GM18861 (cell line): ENCODE measurements at regions not wholly inside any gene's neighbourhood (a gene's known extent, or its start where the extent isn't known, plus 50 kb on each side); places are given as distances from the start of the nearest gene placed in this dataset.

ENCODE experiments used
- ATAC-seq: cut with Tn5 transposase; IDR thresholded peaks from one replicate; pipeline ENCODE4 v1.9.1; 2021; ENCODE audit not compliant: unreplicated experiment

DNA sequence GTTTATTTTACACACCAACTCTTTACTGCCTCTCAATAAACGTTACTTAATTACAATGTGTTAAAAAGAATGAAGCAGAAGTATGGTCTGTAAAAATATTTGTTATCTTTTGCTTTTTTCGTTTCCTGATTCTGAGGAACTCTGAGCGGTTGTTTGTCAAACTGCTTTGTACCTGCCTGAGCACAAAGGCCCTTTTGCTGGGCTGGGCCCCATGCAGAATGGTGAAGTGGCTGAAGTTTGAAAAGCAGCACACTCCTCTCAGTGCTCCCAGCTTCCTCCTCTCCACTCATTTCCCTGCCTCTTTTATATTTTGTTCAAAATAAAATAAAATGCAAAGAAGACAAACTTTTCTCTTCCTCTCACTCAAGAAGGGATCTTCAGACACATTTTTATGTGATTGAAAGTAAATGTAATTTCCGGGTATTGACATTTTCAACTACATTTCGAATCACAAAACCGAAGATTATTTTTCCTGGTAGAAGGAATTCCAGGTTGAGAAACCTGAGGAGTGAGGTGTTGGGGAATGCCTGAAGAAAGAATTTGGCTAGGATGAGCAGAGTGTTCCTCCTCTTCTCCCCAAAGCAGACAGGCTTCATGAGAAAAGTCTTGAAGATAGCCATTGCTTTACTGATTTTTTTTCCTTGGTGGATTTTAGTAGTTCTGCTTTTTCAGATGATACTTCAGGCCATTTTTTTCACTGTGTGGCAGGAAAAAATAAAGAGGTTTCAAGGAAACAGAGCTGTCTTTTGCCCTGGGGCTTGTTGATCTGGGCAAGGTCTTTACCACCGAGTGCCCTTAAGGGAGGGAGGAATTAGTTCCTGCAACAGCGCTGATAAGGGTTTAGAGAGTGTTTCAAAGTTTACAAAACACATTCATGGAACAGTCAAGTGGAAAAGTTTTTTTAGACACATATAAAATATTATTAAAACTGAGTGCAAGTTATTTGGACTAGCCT lies 229.8 kb downstream of the NFKBIZ start:
- no peak for ATAC-seq

DNA sequence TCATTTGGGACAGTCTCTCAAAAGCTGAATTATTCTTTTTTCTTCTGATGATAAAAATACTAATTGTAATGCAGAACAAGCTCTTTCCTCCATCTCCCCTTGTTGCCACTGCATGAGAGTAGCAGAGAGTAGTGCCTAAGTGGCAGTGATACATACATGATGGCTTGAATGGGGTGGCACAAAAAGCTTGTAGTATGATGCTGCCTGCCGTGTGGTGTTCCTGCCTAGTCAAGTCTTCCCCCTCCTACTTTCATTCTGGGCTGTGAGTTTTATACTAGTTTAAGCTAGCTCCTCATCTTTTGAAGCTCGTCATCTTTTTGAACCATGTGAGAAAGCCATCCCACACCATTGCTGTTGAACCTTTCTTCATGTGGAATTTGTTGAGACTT lies 230.5 kb downstream of the NFKBIZ start:
- no peak for ATAC-seq

GRCh38 chr3:102081572-102082289 lies 232.4 kb downstream of the NFKBIZ start:
- no peak for ATAC-seq

- no peak for ATAC-seq
These were observed 234.2 kb downstream of the NFKBIZ start for GRCh38 chr3:102083473-102083872.

DNA sequence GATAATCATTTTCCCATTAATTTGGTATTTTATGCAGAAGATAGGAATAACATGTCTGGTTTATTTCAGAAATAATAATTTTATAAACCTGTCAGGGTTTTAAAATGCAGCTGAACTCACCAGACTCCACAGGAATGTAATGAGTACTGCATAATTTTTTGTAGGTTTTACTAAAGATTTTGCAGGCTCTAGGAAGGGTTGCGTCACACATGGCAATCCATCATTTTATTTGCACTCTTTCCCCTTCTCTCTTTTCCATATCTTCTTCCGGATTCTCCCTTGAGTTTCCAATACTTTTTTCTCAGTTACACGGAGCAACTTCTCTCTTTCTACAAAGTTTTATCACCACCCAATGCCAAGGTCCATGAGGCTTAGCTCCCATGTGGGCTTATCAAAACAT lies 234.7 kb downstream of the NFKBIZ start:
- no peak for ATAC-seq

DNA sequence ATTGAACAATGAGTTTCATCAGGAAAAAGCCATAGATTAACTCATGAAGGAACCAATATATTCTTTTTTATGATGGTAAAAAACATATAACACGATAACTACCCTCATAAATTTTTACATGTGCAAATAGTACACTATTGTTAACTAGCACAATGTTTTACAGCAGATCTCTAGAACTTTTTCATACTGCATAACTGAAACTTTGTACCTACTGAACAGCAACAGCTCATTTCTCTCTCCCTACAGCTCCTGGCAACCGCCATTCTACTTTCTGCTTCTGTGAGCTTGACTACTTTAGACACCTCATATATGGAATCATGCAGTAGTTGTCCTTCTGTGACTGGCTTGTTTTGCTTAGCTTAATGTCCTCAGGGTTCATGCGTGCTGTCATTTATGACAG lies 235.4 kb downstream of the NFKBIZ start:
- ATAC-seq: no peak

GRCh38 chr3:102085431-102086176 lies 236.3 kb downstream of the NFKBIZ start:
- no peak for ATAC-seq

DNA sequence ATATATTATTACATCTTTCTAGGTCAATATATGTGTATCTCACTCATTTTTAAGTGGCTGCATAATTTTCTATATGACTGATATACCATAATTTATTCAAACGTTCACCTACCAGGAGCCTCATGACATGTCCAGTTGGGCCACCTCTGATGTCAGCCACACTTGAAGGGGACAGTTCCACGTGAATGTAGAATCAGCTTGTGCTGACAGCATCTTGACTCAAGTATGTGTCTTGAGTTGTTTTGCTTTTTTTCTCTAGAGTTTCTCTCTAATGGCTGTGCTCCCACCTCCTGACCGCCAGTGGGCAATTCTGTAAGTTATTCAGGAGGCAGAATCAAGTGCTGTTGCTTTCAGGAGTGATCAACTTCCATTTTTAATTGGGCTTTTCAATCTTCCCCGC lies 237.9 kb downstream of the NFKBIZ start:
- ATAC-seq: no peak

- no peak for ATAC-seq
These were observed 239.9 kb downstream of the NFKBIZ start for GRCh38 chr3:102089239-102089638.

DNA sequence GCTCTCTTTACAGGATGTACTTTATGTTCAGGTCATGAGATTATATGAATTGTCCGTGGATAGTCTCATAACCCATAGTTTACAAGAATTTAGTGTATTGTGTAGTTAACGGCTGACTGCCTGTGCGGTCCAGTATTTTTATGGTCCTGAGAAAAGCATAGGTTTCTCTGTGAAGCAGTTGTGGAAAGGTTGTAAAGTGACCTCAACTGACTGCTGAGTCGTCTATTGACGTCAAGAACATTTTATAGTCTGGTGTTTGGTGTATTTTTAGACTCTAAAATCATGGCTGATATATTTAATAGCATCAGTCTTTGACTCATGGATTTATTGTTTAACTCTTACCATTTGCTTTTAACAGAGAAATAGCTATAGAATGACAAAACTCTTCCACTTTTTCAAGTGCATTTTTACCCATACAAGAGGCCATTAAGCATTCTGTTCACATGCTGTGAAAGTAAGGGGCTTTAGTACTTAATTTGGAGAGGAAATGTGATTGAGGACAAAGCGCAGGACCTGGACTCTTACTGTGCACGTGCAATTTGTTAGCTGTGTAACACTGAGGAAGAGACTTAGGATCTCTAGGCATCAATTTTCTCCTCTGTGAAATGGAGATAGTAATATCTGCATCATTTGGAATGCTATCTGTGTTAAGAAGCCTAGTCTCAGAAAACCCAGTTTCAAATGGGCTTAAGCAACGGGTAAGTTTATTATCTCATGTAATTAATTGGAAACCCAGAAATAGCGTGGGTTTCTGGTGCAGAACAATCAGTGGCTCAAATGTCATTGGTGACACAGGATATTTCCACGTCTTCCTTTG lies 240.8 kb downstream of the NFKBIZ start:
- ATAC-seq: no peak

GRCh38 chr3:102090721-102091045 lies 241.4 kb downstream of the NFKBIZ start:
- no peak for ATAC-seq

- ATAC-seq: no peak
These were observed 242.0 kb downstream of the NFKBIZ start for GRCh38 chr3:102091358-102091757.

- ATAC-seq: peak; percentile 44
These were observed 243.5 kb downstream of the NFKBIZ start for GRCh38 chr3:102092617-102093466.

DNA sequence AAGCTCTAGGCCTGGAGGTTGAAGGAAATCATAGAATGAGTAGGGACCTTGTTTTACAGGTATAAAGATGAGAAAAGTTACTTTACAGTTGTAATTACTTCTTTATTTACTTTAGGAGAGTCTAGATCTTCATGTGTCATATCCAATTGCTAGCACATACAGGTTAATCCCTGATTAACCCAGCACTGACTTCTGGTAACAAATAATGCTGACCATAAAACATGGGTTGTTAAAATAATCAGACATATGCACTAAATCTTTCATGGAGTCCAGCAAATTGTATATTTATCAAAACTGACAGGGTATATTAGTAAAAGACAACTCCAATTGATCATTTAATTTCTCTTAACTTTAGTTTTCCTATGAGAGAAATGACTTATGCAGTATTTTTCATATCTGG lies 245.2 kb downstream of the NFKBIZ start:
- ATAC-seq: no peak

GRCh38 chr3:102095383-102095782 lies 246.1 kb downstream of the NFKBIZ start:
- ATAC-seq: no peak

DNA sequence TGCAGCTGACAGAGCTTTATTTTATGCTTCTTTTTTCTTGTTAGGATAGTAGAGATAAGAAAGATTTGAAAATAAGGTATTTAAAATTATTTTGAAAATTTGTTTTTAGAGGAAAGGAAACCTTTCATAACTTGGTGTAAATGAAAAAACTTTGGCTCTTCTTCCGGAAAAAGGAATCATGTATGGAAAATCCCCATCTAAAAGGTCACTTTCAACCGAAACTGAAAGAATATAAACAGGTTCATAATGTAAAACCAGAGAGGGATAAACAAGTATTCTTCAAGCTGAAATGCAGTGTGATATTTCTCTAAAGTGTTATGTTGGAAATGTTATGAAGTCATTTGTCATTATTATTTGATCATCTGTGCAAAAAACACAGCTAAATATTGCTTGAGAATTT lies 246.8 kb downstream of the NFKBIZ start:
- ATAC-seq: no peak

- ATAC-seq: no peak
These were observed 249.0 kb downstream of the NFKBIZ start for GRCh38 chr3:102098130-102098885.

DNA sequence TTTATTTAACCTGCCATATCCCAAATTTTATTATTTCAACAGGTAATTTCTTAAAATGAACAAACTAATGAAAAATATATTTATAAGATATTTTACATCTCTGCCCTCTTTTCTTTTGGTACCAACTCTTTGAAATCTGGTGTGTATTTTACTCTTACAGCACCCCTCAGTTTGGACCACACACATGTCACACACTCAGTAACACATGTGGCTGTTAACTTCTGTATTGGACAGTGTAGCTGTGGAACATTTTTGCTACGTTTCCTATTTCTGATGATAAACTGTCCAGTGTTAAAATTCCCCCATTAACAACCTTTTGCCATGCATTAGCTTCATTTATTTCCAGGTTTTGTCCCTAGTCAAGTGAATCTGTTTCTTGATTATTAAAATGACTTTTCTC lies 250.6 kb downstream of the NFKBIZ start:
- ATAC-seq: no peak

DNA sequence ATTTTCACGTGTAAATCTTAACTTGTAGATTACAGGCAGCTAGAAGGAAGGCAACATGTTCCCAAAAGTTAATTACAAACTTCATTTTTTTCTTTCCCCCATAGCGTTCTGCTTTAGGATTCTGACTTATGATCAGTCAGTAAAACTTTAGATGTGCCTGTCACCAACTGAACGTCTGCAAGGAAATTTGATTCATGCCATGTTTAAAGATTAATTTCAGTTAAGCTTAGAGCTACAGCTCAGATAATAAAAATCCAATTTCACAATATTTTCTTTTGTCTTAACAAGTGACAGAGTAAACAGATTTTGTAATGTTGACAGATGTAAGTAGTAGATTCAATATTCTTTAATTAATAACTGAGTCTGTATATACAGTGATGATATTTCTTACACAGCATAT lies 253.1 kb downstream of the NFKBIZ start:
- ATAC-seq: no peak
